ENCODE measurements at regions not wholly inside any gene's neighbourhood (a gene's known extent, or its start where the extent isn't known, plus 50 kb on each side); places are given as distances from the start of the nearest gene placed in this dataset.

DNA sequence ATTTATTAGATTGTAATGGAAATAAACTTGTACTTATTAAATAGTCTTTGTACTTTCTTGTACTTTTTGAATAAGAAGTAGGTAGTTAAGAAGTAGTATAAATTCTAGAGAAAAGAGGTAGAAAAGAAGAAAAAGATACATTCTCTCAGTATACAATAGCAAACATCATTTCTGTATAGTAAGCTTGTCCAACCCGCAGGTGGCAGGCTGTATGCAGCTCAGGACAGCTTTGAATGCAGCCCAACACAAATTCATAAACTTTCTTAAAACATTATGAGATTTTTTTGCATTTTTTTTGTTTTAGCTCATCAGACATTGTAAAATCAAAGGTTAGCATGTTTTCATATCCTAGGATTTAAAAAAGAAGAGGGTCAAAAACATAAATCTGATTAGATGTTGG, 441.6 kb downstream of the DTHD1 start:
- intact Hi-C loops (cut with micrococcal nuclease): no loop called here
- H3K4me3 Mint-ChIP-seq: no peak overlapping the region
- ATAC-seq (ENCODE audit: low read depth): no peak
- no peaks in the 10 kb centered on the region for H3K36me3 Mint-ChIP-seq (ENCODE audit: low read depth)
- no peaks in the 10 kb centered on the region for H3K27me3 Mint-ChIP-seq
- no peak for DNase-seq
- no peaks in the 10 kb centered on the region for H3K4me1 Mint-ChIP-seq
- CTCF ChIA-PET: no interaction called here
- no peak overlapping the region for H3K27ac Mint-ChIP-seq
- TF ChIP-seq, protein P1, sequence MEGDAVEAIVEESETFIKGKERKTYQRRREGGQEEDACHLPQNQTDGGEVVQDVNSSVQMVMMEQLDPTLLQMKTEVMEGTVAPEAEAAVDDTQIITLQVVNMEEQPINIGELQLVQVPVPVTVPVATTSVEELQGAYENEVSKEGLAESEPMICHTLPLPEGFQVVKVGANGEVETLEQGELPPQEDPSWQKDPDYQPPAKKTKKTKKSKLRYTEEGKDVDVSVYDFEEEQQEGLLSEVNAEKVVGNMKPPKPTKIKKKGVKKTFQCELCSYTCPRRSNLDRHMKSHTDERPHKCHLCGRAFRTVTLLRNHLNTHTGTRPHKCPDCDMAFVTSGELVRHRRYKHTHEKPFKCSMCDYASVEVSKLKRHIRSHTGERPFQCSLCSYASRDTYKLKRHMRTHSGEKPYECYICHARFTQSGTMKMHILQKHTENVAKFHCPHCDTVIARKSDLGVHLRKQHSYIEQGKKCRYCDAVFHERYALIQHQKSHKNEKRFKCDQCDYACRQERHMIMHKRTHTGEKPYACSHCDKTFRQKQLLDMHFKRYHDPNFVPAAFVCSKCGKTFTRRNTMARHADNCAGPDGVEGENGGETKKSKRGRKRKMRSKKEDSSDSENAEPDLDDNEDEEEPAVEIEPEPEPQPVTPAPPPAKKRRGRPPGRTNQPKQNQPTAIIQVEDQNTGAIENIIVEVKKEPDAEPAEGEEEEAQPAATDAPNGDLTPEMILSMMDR (IDR thresholded peaks at IDR 0.05): no peak
- H3K9me3 Mint-ChIP-seq: no peaks in the 10 kb centered on the region
- POLR2A ChIA-PET: no interaction called here

DNA sequence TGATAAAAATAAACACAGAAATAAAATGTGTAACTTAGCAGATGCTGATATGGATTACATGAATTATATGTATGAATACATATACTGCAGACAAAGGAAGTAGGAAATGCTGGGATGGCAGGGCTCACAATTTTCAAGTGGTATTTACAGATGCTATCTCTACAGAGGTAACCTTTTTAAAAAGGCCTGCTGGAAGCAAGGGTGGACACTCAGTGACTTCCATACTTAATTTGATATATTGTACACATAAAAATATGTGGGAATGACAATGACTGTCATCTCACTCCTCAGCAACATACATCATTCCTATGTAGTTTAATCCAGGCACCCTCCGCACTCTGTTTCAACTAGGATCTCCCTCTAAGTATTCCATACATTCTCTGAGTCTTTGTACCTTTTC, 452.9 kb downstream of the DTHD1 start:
- no peaks in the 10 kb centered on the region for H3K4me1 Mint-ChIP-seq
- no peak for DNase-seq
- intact Hi-C loops (cut with micrococcal nuclease): no loop called here

GRCh38 chr4:36737691-36738090, 456.3 kb downstream of the DTHD1 start:
- ATAC-seq (ENCODE audit: low read depth) (no peak), DNase-seq (no peak)
- no peak overlapping the region for H3K27ac Mint-ChIP-seq
- no peaks in the 10 kb centered on the region for H3K36me3 Mint-ChIP-seq (ENCODE audit: low read depth)
- POLR2A ChIA-PET: no interaction called here
- CTCF ChIA-PET: no interaction called here
- TF ChIP-seq, protein P1 (IDR thresholded peaks at IDR 0.05): no peak
- no peaks in the 10 kb centered on the region for H3K9me3 Mint-ChIP-seq
- H3K4me3 Mint-ChIP-seq: no peak overlapping the region
- H3K4me1 Mint-ChIP-seq: no peaks in the 10 kb centered on the region
- intact Hi-C loops (cut with micrococcal nuclease): no loop called here
- H3K27me3 Mint-ChIP-seq: no peaks in the 10 kb centered on the region

More for the DNA sequence above, 452.9 kb downstream of the DTHD1 start:
- no peaks in the 10 kb centered on the region for H3K36me3 Mint-ChIP-seq (ENCODE audit: low read depth)
- H3K4me3 Mint-ChIP-seq: no peak overlapping the region
- no peak overlapping the region for H3K27ac Mint-ChIP-seq
- H3K27me3 Mint-ChIP-seq: no peaks in the 10 kb centered on the region
- ChIA-PET POLR2A (no interaction called here), CTCF (no interaction called here)
- no peaks in the 10 kb centered on the region for H3K9me3 Mint-ChIP-seq
- no peak for ATAC-seq (ENCODE audit: low read depth)
- TF ChIP-seq, protein P1 (IDR thresholded peaks at IDR 0.05): no peak

GRCh38 chr4:36740796-36741310, 459.4 kb downstream of the DTHD1 start:
- intact Hi-C loops (cut with micrococcal nuclease): no loop called here
- TF ChIP-seq, protein P1 (IDR thresholded peaks at IDR 0.05): no peak
- ATAC-seq (ENCODE audit: low read depth): no peak
- Mint-ChIP-seq H3K27me3 (no peaks in the 10 kb centered on the region), H3K9me3 (no peaks in the 10 kb centered on the region), H3K27ac (no peak overlapping the region), H3K36me3 (ENCODE audit: low read depth) (no peaks in the 10 kb centered on the region), H3K4me3 (no peak overlapping the region), H3K4me1 (no peaks in the 10 kb centered on the region)
- CTCF ChIA-PET: no interaction called here
- DNase-seq: no peak
- POLR2A ChIA-PET: no interaction called here

DNA sequence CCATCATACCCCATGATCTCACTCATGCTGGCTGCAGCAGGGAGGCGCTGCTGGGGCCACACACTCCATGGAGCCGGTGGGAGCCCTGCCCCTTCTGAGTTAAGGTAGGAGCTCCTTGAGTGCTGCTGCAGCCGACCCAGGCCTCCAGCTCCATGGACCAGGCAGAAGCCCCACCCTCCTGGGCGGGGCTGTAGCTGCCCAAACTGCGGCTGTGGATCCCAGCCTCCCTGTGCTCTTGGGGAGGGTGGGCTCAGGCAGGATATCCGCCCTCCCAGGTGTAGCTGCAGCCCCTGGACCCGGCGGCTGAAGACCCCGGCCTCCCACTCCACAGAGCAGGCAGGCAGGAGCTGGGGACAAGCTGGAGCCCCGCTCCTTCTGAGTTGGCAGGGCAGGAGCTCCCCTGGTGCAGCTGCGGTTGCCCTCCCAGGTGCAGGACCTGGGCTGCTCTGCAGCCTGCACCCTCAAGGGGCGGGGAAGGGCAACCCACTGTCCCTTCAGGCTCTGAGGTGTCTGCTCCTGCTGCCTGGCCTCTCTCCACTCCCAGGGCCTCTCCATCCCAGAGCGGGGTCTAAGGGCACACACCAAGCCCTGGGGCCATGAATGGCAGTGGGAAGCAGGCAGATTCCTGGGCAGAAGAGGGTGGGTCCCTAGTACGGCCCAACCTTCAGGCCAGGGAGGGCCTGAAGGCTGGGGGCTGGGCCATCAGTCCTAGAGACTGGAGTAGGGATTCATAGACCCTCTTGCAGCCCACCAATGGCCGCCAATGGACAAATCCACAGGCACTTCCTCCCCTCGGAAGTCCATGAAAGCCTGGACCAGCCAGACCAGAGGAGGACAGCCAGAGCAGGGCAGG, 466.1 kb downstream of the DTHD1 start:
- intact Hi-C loops (cut with micrococcal nuclease): no loop called here
- no peak overlapping the region for H3K27ac Mint-ChIP-seq

More for the DNA sequence above, 466.1 kb downstream of the DTHD1 start:
- Mint-ChIP-seq H3K27me3 (peaks cover 3% of the 10 kb centered on the region), H3K9me3 (no peaks in the 10 kb centered on the region), H3K4me1 (no peaks in the 10 kb centered on the region), H3K36me3 (ENCODE audit: low read depth) (no peaks in the 10 kb centered on the region), H3K4me3 (no peak overlapping the region)
- ATAC-seq (ENCODE audit: low read depth) (no peak), DNase-seq (no peak)
- TF ChIP-seq, protein P1 (IDR thresholded peaks at IDR 0.05): no peak
- CTCF ChIA-PET: no interaction called here
- POLR2A ChIA-PET: no interaction called here

All from activated B cell treated with CpG ODN at 0.5 μM for 24 hours (primary cell).